ENCODE measurements at regions not wholly inside any gene's neighbourhood (a gene's known extent, or its start where the extent isn't known, plus 50 kb on each side); places are given as distances from the start of the nearest gene placed in this dataset.

DNA sequence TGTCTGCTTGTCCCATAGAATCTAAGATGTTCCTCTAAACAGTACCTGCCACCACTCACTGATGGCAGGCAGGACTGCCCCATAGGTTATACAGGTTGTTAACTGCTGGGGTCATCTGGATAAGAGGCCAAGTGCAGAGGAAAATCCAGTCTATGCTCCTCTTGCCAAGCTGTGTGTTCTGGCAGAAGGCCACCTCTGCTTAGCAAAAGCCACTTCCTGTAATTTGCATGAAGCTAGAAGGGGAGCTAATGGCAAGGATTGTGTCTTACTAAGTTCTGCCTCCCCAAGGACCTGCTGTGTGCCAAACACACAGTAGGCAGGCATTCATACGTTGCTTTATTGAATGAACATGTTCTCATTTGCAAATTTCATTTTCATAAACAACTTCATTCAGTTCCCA lies 445.4 kb downstream of the BCL11B start:
- TF ChIP-seq CTCF (IDR thresholded peaks at IDR 0.05) (no peak), POLR2A (IDR thresholded peaks at IDR 0.05) (no peak), EP300 (IDR thresholded peaks at IDR 0.05) (no peak)
